ENCODE measurements at regions not wholly inside any gene's neighbourhood (a gene's known extent, or its start where the extent isn't known, plus 50 kb on each side); places are given as distances from the start of the nearest gene placed in this dataset.
"Not testable (repeated sequence)": the region's sequence is repeated elsewhere in the genome, so short reads cannot be mapped to it uniquely, and the experiment has no call there.

GRCh38 chr16:8114941-8115340 lies 475.4 kb downstream of the TMEM114 start:
- H3K9ac ChIP-seq (ENCODE audit: low read length); H2BK12ac ChIP-seq (ENCODE audit: low read length); H3K79me2 ChIP-seq (ENCODE audit: control insufficient read depth, insufficient read depth, low read length, poor library complexity); H3K27me3 ChIP-seq (ENCODE audit: insufficient read depth, low read length); DNase-seq; H2BK120ac ChIP-seq (ENCODE audit: insufficient read depth, low read length, poor library complexity); H4K91ac ChIP-seq (ENCODE audit: low read depth, low read length); H3K27ac ChIP-seq (ENCODE audit: low read depth, low read length); H3K4me2 ChIP-seq (ENCODE audit: low read length); H3K4me3 ChIP-seq (ENCODE audit: low read depth, low read length); H3K4me1 ChIP-seq (ENCODE audit: control insufficient read depth in 1 of 2, insufficient read depth in 2 of 2, low read length in 2 of 2); H2AFZ ChIP-seq (ENCODE audit: insufficient read depth, low read length, poor library complexity); H3K36me3 ChIP-seq (ENCODE audit: control insufficient read depth in 1 of 2, insufficient read depth in 2 of 2, low read length in 2 of 2); H3K23ac ChIP-seq (ENCODE audit: low read length); H3K14ac ChIP-seq (ENCODE audit: low read length); H4K8ac ChIP-seq (ENCODE audit: low read depth, low read length); H2BK5ac ChIP-seq (ENCODE audit: low read depth, low read length, poor library complexity); H3K4ac ChIP-seq (ENCODE audit: low read depth, low read length); H3K79me1 ChIP-seq (ENCODE audit: low read length); H2AK5ac ChIP-seq (ENCODE audit: low read length); H3K18ac ChIP-seq (ENCODE audit: low read length); H3K9me3 ChIP-seq (ENCODE audit: insufficient read depth, low read depth, low read length); H4K12ac ChIP-seq (ENCODE audit: low read depth, low read length): not testable (repeated sequence)
- no CpG with 5 or more reads among the region's 32 CpGs for WGBS (ENCODE audit: extremely low coverage, insufficient coverage, insufficient read length)

- Histone ChIP-seq H3K18ac (ENCODE audit: low read length) (no peak overlapping the region), H2BK120ac (ENCODE audit: insufficient read depth, low read length, poor library complexity) (no peak overlapping the region), H3K4ac (ENCODE audit: low read depth, low read length) (no peak overlapping the region), H4K91ac (ENCODE audit: low read depth, low read length) (no peak overlapping the region), H3K27ac (ENCODE audit: low read depth, low read length) (no peak overlapping the region), H4K8ac (ENCODE audit: low read depth, low read length) (no peak overlapping the region), H3K4me1 (ENCODE audit: control insufficient read depth in 1 of 2, insufficient read depth in 2 of 2, low read length in 2 of 2) (no peaks in the 10 kb centered on the region), H3K79me2 (ENCODE audit: control insufficient read depth, insufficient read depth, low read length, poor library complexity) (no peaks in the 10 kb centered on the region), H3K14ac (ENCODE audit: low read length) (no peak overlapping the region), H4K12ac (ENCODE audit: low read depth, low read length) (no peak overlapping the region), H2AFZ (ENCODE audit: insufficient read depth, low read length, poor library complexity) (no peak overlapping the region), H2BK5ac (ENCODE audit: low read depth, low read length, poor library complexity) (no peak overlapping the region), H3K9ac (ENCODE audit: low read length) (no peak overlapping the region), H3K36me3 (ENCODE audit: control insufficient read depth in 1 of 2, insufficient read depth in 2 of 2, low read length in 2 of 2) (no peaks in the 10 kb centered on the region), H3K23ac (ENCODE audit: low read length) (no peak overlapping the region), H2BK12ac (ENCODE audit: low read length) (no peak overlapping the region), H3K9me3 (ENCODE audit: insufficient read depth, low read depth, low read length) (peaks cover 2% of the 10 kb centered on the region), H3K4me2 (ENCODE audit: low read length) (no peak overlapping the region), H3K79me1 (ENCODE audit: low read length) (no peaks in the 10 kb centered on the region), H3K27me3 (ENCODE audit: insufficient read depth, low read length) (no peaks in the 10 kb centered on the region), H2AK5ac (ENCODE audit: low read length) (no peak overlapping the region), H3K4me3 (ENCODE audit: low read depth, low read length) (no peak overlapping the region)
- no CpG with 5 or more reads among the region's 3 CpGs for WGBS (ENCODE audit: extremely low coverage, insufficient coverage, insufficient read length)
- DNase-seq = no peak
Observed at GRCh38 chr16:8113843-8114242, 476.5 kb downstream of the TMEM114 start.

- Histone ChIP-seq H3K27ac (ENCODE audit: low read depth, low read length) (no peak overlapping the region), H3K36me3 (ENCODE audit: control insufficient read depth in 1 of 2, insufficient read depth in 2 of 2, low read length in 2 of 2) (no peaks in the 10 kb centered on the region), H3K18ac (ENCODE audit: low read length) (no peak overlapping the region), H3K27me3 (ENCODE audit: insufficient read depth, low read length) (no peaks in the 10 kb centered on the region), H3K79me2 (ENCODE audit: control insufficient read depth, insufficient read depth, low read length, poor library complexity) (no peaks in the 10 kb centered on the region), H2BK120ac (ENCODE audit: insufficient read depth, low read length, poor library complexity) (no peak overlapping the region), H2AFZ (ENCODE audit: insufficient read depth, low read length, poor library complexity) (no peak overlapping the region), H4K91ac (ENCODE audit: low read depth, low read length) (no peak overlapping the region), H3K9me3 (ENCODE audit: insufficient read depth, low read depth, low read length) (peaks cover 2% of the 10 kb centered on the region), H3K4me3 (ENCODE audit: low read depth, low read length) (no peak overlapping the region), H3K4me2 (ENCODE audit: low read length) (no peak overlapping the region), H4K8ac (ENCODE audit: low read depth, low read length) (no peak overlapping the region), H3K9ac (ENCODE audit: low read length) (no peak overlapping the region), H2BK12ac (ENCODE audit: low read length) (no peak overlapping the region), H3K14ac (ENCODE audit: low read length) (no peak overlapping the region), H4K12ac (ENCODE audit: low read depth, low read length) (no peak overlapping the region), H3K4ac (ENCODE audit: low read depth, low read length) (no peak overlapping the region), H3K23ac (ENCODE audit: low read length) (no peak overlapping the region), H3K79me1 (ENCODE audit: low read length) (no peaks in the 10 kb centered on the region), H2AK5ac (ENCODE audit: low read length) (no peak overlapping the region), H3K4me1 (ENCODE audit: control insufficient read depth in 1 of 2, insufficient read depth in 2 of 2, low read length in 2 of 2) (no peaks in the 10 kb centered on the region), H2BK5ac (ENCODE audit: low read depth, low read length, poor library complexity) (no peak overlapping the region)
- WGBS (ENCODE audit: extremely low coverage, insufficient coverage, insufficient read length) = no CpG with 5 or more reads among the region's 6 CpGs
- no peak for DNase-seq
Observed at GRCh38 chr16:8110572-8111514, 479.5 kb downstream of the TMEM114 start.

GRCh38 chr16:8109510-8110369 lies 480.6 kb downstream of the TMEM114 start:
- Histone ChIP-seq H3K9me3 (ENCODE audit: insufficient read depth, low read depth, low read length) (peaks cover 2% of the 10 kb centered on the region), H2AFZ (ENCODE audit: insufficient read depth, low read length, poor library complexity) (no peak overlapping the region), H2BK5ac (ENCODE audit: low read depth, low read length, poor library complexity) (no peak overlapping the region), H2BK12ac (ENCODE audit: low read length) (no peak overlapping the region), H3K4ac (ENCODE audit: low read depth, low read length) (no peak overlapping the region), H4K91ac (ENCODE audit: low read depth, low read length) (no peak overlapping the region), H3K14ac (ENCODE audit: low read length) (no peak overlapping the region), H3K4me1 (ENCODE audit: control insufficient read depth in 1 of 2, insufficient read depth in 2 of 2, low read length in 2 of 2) (no peaks in the 10 kb centered on the region), H2BK120ac (ENCODE audit: insufficient read depth, low read length, poor library complexity) (no peak overlapping the region), H3K23ac (ENCODE audit: low read length) (no peak overlapping the region), H4K12ac (ENCODE audit: low read depth, low read length) (no peak overlapping the region), H3K4me2 (ENCODE audit: low read length) (no peak overlapping the region), H3K27ac (ENCODE audit: low read depth, low read length) (no peak overlapping the region), H3K36me3 (ENCODE audit: control insufficient read depth in 1 of 2, insufficient read depth in 2 of 2, low read length in 2 of 2) (no peaks in the 10 kb centered on the region), H3K18ac (ENCODE audit: low read length) (no peak overlapping the region), H3K79me2 (ENCODE audit: control insufficient read depth, insufficient read depth, low read length, poor library complexity) (no peaks in the 10 kb centered on the region), H2AK5ac (ENCODE audit: low read length) (no peak overlapping the region), H3K4me3 (ENCODE audit: low read depth, low read length) (no peak overlapping the region), H3K9ac (ENCODE audit: low read length) (no peak overlapping the region), H3K79me1 (ENCODE audit: low read length) (no peaks in the 10 kb centered on the region), H3K27me3 (ENCODE audit: insufficient read depth, low read length) (no peaks in the 10 kb centered on the region), H4K8ac (ENCODE audit: low read depth, low read length) (no peak overlapping the region)
- no CpG with 5 or more reads among the region's 18 CpGs for WGBS (ENCODE audit: extremely low coverage, insufficient coverage, insufficient read length)
- DNase-seq = no peak

All from trophoblast cell (in vitro differentiated cells and primary cell).